Kidney (tissue), 13 donors: ENCODE measurements at regions not wholly inside any gene's neighbourhood (a gene's known extent, or its start where the extent isn't known, plus 50 kb on each side); places are given as distances from the start of the nearest gene placed in this dataset.
A peak's percentile ranks its signal among the peaks of the same experiment; 100 is the strongest.

Experiments
- DNase-seq, 5 donors: peaks; one replicate each; pipeline ENCODE4 v3.0.0-alpha.2; 2013 to 2020
- FAIRE-seq: peaks from 2 replicates; lab custom pipeline; 2012; peaks lifted over from hg19 to GRCh38; lab: Jason Lieb, UNC
- H3K27ac ChIP-seq, 2 donors: one replicate each; pipeline ENCODE4 v1.7.0; 2013; ENCODE audit warnings: low read depth in 2 of 2, low read length in 2 of 2, inconsistent platforms in 1 of 2
- H3K27me3 ChIP-seq: one replicate; pipeline ENCODE4 v1.7.1; 2013; ENCODE audit warnings: low read length, inconsistent platforms; ENCODE audit not compliant: control insufficient read depth, insufficient read depth
- H3K36me3 ChIP-seq, 3 donors: one replicate each; pipeline versions ENCODE4 v1.7.0 to v1.7.1; 2013; ENCODE audit warnings: low read length in 3 of 3, control low read depth in 1 of 3, inconsistent platforms in 1 of 3; ENCODE audit not compliant: insufficient read depth in 3 of 3, control insufficient read depth in 2 of 3
- H3K4me1 ChIP-seq, 3 donors: one replicate each; pipeline versions ENCODE4 v1.7.0 to v1.7.1; 2013; ENCODE audit warnings: low read length in 3 of 3, inconsistent platforms in 1 of 3, low read depth in 1 of 3; ENCODE audit not compliant: control insufficient read depth in 2 of 3, insufficient read depth in 2 of 3
- H3K4me3 ChIP-seq, 3 donors: one replicate each; pipeline versions ENCODE4 v1.7.0 to v1.8.1; 2013; ENCODE audit warnings: low read length in 3 of 3, control low read depth in 1 of 3, inconsistent platforms in 1 of 3
- H3K9ac ChIP-seq, 3 donors: one replicate each; pipeline versions ENCODE4 v1.7.0 to v1.7.1; 2013; ENCODE audit warnings: low read length in 3 of 3, control low read depth in 1 of 3, inconsistent platforms in 1 of 3
- H3K9me3 ChIP-seq, 3 donors: one replicate each; pipeline versions ENCODE4 v1.7.0 to v1.7.1; 2013; ENCODE audit warnings: low read length in 3 of 3, control low read depth in 1 of 3, inconsistent platforms in 1 of 3; ENCODE audit not compliant: control insufficient read depth in 2 of 3, insufficient read depth in 1 of 3
- intact Hi-C: fragments of 100-400 bp; cut with DNase I; formaldehyde crosslinking; loops from one replicate; pipeline ENCODE4 v1.11.1; 2022
- TF ChIP-seq, protein P1 (sequence below): IDR thresholded peaks from 3 replicates; pipeline ENCODE4 v1.5.1; 2012; ENCODE audit warnings: mild to moderate bottlenecking, moderate library complexity, borderline replicate concordance; ENCODE audit not compliant: insufficient read depth; ENCODE audit errors: extremely low read depth
- donor health status: control.
- donor health status: control.
- donor health status: control.
- donor health status: control.
- donor health status: control.
- donor health status: DM: yes; HTN: yes; CAD: no.
- donor health status: Normal renal cell carcinoma (clear cell type).

DNA sequence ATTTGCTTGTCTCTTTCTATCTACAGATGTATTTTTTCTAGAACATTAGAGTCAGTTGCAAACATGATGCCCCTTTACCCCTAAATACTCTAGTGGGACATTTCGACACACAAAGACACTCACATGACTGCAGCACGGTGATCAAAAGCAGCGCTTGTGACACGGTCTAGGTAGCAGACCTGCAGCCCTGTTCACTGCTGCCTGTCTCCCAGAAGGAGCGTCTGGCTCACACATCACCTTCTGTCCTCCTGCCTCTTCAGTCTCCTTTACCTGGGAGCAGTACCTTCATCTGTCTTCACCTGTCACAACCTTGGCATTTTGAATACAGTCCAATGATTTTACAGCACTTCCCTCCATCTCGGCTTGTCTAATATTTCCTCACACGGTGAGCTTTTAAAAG, 51.9 kb upstream of the SH3PXD2B start:
- intact Hi-C loops = no loop called here
- peak in 3 of 5 donors; percentile 21 to 53 (median 38) for DNase-seq
- TF ChIP-seq, protein P1, sequence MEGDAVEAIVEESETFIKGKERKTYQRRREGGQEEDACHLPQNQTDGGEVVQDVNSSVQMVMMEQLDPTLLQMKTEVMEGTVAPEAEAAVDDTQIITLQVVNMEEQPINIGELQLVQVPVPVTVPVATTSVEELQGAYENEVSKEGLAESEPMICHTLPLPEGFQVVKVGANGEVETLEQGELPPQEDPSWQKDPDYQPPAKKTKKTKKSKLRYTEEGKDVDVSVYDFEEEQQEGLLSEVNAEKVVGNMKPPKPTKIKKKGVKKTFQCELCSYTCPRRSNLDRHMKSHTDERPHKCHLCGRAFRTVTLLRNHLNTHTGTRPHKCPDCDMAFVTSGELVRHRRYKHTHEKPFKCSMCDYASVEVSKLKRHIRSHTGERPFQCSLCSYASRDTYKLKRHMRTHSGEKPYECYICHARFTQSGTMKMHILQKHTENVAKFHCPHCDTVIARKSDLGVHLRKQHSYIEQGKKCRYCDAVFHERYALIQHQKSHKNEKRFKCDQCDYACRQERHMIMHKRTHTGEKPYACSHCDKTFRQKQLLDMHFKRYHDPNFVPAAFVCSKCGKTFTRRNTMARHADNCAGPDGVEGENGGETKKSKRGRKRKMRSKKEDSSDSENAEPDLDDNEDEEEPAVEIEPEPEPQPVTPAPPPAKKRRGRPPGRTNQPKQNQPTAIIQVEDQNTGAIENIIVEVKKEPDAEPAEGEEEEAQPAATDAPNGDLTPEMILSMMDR = no peak

DNA sequence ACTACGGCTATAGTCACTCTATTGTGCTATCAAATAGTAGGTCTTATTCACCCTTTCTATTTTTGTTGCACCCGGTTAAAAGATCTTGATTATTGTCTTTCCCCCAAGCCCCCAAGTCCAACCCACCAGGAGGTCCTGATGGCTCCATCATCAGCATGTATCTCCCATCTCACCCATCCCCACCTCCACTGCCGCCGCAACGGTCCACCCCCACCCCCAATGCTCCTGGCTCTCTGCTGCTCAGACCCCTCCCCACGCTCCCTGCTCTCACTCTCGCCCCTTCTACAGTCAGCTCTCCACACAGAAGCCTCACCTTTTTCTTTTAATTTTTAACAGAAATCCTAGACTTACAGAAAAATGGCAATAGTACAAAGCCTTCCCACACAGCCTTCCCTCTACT, 51.5 kb upstream of the SH3PXD2B start:
- FAIRE-seq (no peak), DNase-seq (peak in 4 of 5 donors; percentile 27 to 62 (median 42))
- intact Hi-C loops = no loop called here
- Histone ChIP-seq H3K9ac (no peak overlapping the region), H3K9me3 (no peaks in the 10 kb centered on the region), H3K27me3 (no peaks in the 10 kb centered on the region), H3K4me3 (no peak overlapping the region), H3K27ac (no peak overlapping the region), H3K36me3 (no peaks in the 10 kb centered on the region), H3K4me1 (peaks cover 0 to 5% (median 0%) of the 10 kb centered on the region in 3 donors)
- TF ChIP-seq, protein P1 = no peak

More for the DNA sequence above, 51.9 kb upstream of the SH3PXD2B start:
- H3K9ac ChIP-seq = no peak overlapping the region
- FAIRE-seq = no peak
- H3K36me3 ChIP-seq = no peaks in the 10 kb centered on the region
- H3K27ac ChIP-seq = no peak overlapping the region
- H3K4me1 ChIP-seq = peaks cover 0 to 5% (median 0%) of the 10 kb centered on the region in 3 donors
- H3K4me3 ChIP-seq = no peak overlapping the region
- no peaks in the 10 kb centered on the region for H3K27me3 ChIP-seq
- H3K9me3 ChIP-seq = peaks cover 0 to 2% (median 0%) of the 10 kb centered on the region in 3 donors

DNA sequence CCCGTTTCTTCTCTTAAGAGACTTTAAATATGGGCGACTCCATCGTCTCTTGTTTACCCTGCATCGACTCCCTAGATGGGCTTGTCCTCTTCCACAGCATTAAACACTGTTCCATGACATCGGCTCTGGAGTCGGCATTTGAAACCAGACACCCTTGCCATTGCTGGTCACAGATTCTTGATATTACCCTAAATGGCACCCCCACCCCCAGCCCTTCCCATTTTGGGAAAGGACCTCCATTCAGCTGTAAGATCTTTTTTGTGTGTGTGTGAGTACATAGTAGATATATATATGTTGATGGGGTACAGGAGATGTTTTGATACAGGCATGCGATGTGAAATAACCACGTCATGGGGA, 51.1 kb upstream of the SH3PXD2B start:
- intact Hi-C loops = no loop called here
- TF ChIP-seq, protein P1 = no peak
- H3K9me3 ChIP-seq = no peaks in the 10 kb centered on the region
- peak in 4 of 5 donors; percentile 18 to 45 (median 36) for DNase-seq
- no peaks in the 10 kb centered on the region for H3K27me3 ChIP-seq
- H3K27ac ChIP-seq = peak overlapping the region in 1 of 2 donors; percentile 43
- H3K4me1 ChIP-seq = peaks cover 0 to 5% (median 0%) of the 10 kb centered on the region in 3 donors
- no peak overlapping the region for H3K9ac ChIP-seq
- H3K4me3 ChIP-seq = no peak overlapping the region
- no peak for FAIRE-seq
- no peaks in the 10 kb centered on the region for H3K36me3 ChIP-seq
